Stomach (tissue), 6 donors: ENCODE measurements at regions not wholly inside any gene's neighbourhood (a gene's known extent, or its start where the extent isn't known, plus 50 kb on each side); places are given as distances from the start of the nearest gene placed in this dataset.

Source experiments
- DNase-seq, 2 donors: peaks; one replicate each; pipeline versions ENCODE4 v3.0.0 to v3.0.0-alpha.2; 2013 to 2019
- H3K27ac ChIP-seq, 5 donors: fragments of 200-600 bp in 4 of 5; sonication (generic) in 4 of 5; one replicate each; pipeline ENCODE4 v1.5.1; 2013 to 2019; ENCODE audit warnings: mild to moderate bottlenecking in 1 of 5, moderate library complexity in 1 of 5
- H3K27me3 ChIP-seq, 3 donors: fragments of 200-600 bp; sonication (generic); one replicate each; pipeline ENCODE4 v1.5.1; 2017 to 2019; ENCODE audit warnings: mixed run types in 1 of 3
- H3K36me3 ChIP-seq, 4 donors: fragments of 200-600 bp; sonication (generic); 1 replicate in 3 of 4; 2 replicates in 1 of 4; pipeline ENCODE4 v1.5.1; 2016 to 2019
- H3K4me1 ChIP-seq, 4 donors: fragments of 200-600 bp; sonication (generic); one replicate each; pipeline ENCODE4 v1.5.1; 2016 to 2019
- H3K4me3 ChIP-seq, 4 donors: fragments of 200-600 bp; sonication (generic) in 3 of 4; one replicate each; pipeline ENCODE4 v1.5.1; 2016 to 2019; ENCODE audit warnings: mild to moderate bottlenecking in 1 of 4
- H3K9me3 ChIP-seq, 4 donors: fragments of 200-600 bp; sonication (generic); one replicate each; pipeline ENCODE4 v1.5.1; 2016 to 2019
- EP300 ChIP-seq: sonication (generic); formaldehyde crosslinking; IDR thresholded peaks from one replicate; pipeline ENCODE4 v1.6.1; 2017; ENCODE audit warnings: antibody characterized with exemption
- POLR2A ChIP-seq, 4 donors: fragments of 450-650 bp; IDR thresholded peaks; one replicate each; pipeline ENCODE4 v1.6.1; 2016; ENCODE audit warnings: antibody characterized with exemption in 4 of 4, control low read depth in 2 of 4, mild to moderate bottlenecking in 1 of 4, moderate library complexity in 1 of 4
- POLR2AphosphoS5 ChIP-seq, 3 donors: sonication (generic); formaldehyde crosslinking; IDR thresholded peaks; one replicate each; pipeline ENCODE4 v1.6.1; 2016; ENCODE audit warnings: antibody characterized with exemption in 3 of 3
- intact Hi-C: fragments of 100-400 bp; cut with DNase I; formaldehyde crosslinking; loops from one replicate; pipeline ENCODE4 v1.15.1; 2023; ENCODE audit warnings: low total_unique reads
- small RNA-seq, 4 donors: library from RNA; depleted of rRNA; stranded (forward); fragments of <200 nt; gene quantifications; one replicate each; pipeline ENCODE3, GENCODE V24; 2016
- TF ChIP-seq, protein P1 (sequence below), 7 experiments: fragments of 450-650 bp in 4 of 7; fragments of 200-600 bp in 3 of 7; sonication (generic) in 3 of 7; IDR thresholded peaks; one replicate each; pipeline ENCODE4 v1.5.1; 2016 to 2019; ENCODE audit warnings: antibody characterized with exemption in 7 of 7, control low read depth in 2 of 7, mild to moderate bottlenecking in 1 of 7
- donor health status: Bipolar disorder and iron deficiency.

DNA sequence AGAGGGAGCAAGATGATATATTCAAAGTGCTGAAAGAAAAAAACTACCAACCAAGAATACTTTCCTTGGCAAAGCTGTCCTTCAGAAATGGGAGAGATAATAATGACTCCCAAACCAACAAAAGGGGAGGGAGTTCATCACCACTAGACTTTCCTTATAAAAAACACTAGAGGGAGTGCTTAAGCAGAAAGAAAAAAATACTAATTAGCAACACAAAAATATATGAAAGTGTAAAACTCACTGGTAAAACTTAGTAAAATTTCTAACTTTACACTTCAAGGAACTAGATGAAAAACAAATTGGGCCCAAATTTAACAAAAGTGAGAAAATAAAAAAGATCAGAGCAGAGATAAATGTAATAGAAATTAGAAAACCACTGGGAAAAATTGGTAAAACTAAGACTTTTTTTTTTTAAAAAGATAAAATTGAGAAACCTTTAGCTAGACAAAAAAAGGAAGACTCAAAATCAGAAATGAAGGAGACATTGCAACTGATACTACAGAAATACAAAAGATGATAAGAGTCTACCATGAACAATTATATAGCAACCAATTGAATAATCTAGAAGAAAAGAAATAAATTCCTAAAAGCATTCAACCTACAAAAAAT, 60.4 kb upstream of the FAR2 start:
- Histone ChIP-seq H3K4me3 (no peak overlapping the region), H3K9me3 (peaks cover 4 to 10% (median 8%) of the 10 kb centered on the region in 4 donors), H3K4me1 (no peaks in the 10 kb centered on the region), H3K27ac (no peak overlapping the region), H3K36me3 (no peaks in the 10 kb centered on the region), H3K27me3 (no peaks in the 10 kb centered on the region)
- intact Hi-C loops = no loop called here
- TF ChIP-seq POLR2A (IDR thresholded peaks at IDR 0.05) (no peak), POLR2AphosphoS5 (IDR thresholded peaks at IDR 0.05) (no peak), EP300 (no peak)
- TF ChIP-seq, protein P1, sequence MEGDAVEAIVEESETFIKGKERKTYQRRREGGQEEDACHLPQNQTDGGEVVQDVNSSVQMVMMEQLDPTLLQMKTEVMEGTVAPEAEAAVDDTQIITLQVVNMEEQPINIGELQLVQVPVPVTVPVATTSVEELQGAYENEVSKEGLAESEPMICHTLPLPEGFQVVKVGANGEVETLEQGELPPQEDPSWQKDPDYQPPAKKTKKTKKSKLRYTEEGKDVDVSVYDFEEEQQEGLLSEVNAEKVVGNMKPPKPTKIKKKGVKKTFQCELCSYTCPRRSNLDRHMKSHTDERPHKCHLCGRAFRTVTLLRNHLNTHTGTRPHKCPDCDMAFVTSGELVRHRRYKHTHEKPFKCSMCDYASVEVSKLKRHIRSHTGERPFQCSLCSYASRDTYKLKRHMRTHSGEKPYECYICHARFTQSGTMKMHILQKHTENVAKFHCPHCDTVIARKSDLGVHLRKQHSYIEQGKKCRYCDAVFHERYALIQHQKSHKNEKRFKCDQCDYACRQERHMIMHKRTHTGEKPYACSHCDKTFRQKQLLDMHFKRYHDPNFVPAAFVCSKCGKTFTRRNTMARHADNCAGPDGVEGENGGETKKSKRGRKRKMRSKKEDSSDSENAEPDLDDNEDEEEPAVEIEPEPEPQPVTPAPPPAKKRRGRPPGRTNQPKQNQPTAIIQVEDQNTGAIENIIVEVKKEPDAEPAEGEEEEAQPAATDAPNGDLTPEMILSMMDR (IDR thresholded peaks at IDR 0.05) = peak in 1 of 7 experiments; percentile 23
- DNase-seq = no peak

Small RNA genes in the stretch of these regions (small RNA-seq; reads per million reads assigned to genes)
- 0 reads per million in 4 donors for gene AC024255.1
